ENCODE measurements at regions not wholly inside any gene's neighbourhood (a gene's known extent, or its start where the extent isn't known, plus 50 kb on each side); places are given as distances from the start of the nearest gene placed in this dataset.

- H4K20me1 ChIP-seq (ENCODE audit: insufficient read depth): no peaks in the 10 kb centered on the region
- no peaks in the 10 kb centered on the region for H3K36me3 ChIP-seq (ENCODE audit: insufficient read depth, low read length)
- no peaks in the 10 kb centered on the region for H3K27me3 ChIP-seq (ENCODE audit: insufficient read depth, low read depth, low read length)
- H3K9ac ChIP-seq (ENCODE audit: low read length): no peak overlapping the region
- no peak overlapping the region for H2AFZ ChIP-seq (ENCODE audit: low read depth, low read length)
- H3F3A ChIP-seq (ENCODE audit: insufficient read depth, low read length, poor library complexity, severe bottlenecking): no peaks in the 10 kb centered on the region
- H3K9me2 ChIP-seq (ENCODE audit: insufficient read depth, low read length): no peaks in the 10 kb centered on the region
- H3K9me3 ChIP-seq (ENCODE audit: low read length): no peaks in the 10 kb centered on the region
- H3K4me2 ChIP-seq (ENCODE audit: low read length): no peak overlapping the region
- H3K27ac ChIP-seq (ENCODE audit: low read length): no peak overlapping the region
- H3K4me3 ChIP-seq (ENCODE audit: low read length): no peak overlapping the region
- no peaks in the 10 kb centered on the region for H3K79me2 ChIP-seq (replicated peaks; ENCODE audit: insufficient read depth, low read length)
- TF ChIP-seq POLR2AphosphoS5 (IDR thresholded peaks at IDR 0.05) (no peak), CTCF (IDR thresholded peaks at IDR 0.05; ENCODE audit: poor library complexity, severe bottlenecking) (no peak), RAD21 (conservative IDR thresholded peaks at IDR 0.05) (no peak), EZH2 (IDR thresholded peaks at IDR 0.05; ENCODE audit: borderline replicate concordance, insufficient read depth, low read length, poor library complexity, severe bottlenecking) (no peak), TAF1 (IDR thresholded peaks at IDR 0.05; ENCODE audit: low read depth) (no peak), REST (IDR thresholded peaks at IDR 0.05; ENCODE audit: borderline replicate concordance) (no peak), MXI1 (conservative IDR thresholded peaks at IDR 0.05; ENCODE audit: poor library complexity, severe bottlenecking) (no peak), SMC3 (conservative IDR thresholded peaks at IDR 0.05; ENCODE audit: poor library complexity) (no peak), EP300 (conservative IDR thresholded peaks at IDR 0.05; ENCODE audit: poor library complexity, severe bottlenecking) (no peak)
Observed at GRCh38 chr1:30523055-30524020, 200.0 kb downstream of the MATN1 start.

DNA sequence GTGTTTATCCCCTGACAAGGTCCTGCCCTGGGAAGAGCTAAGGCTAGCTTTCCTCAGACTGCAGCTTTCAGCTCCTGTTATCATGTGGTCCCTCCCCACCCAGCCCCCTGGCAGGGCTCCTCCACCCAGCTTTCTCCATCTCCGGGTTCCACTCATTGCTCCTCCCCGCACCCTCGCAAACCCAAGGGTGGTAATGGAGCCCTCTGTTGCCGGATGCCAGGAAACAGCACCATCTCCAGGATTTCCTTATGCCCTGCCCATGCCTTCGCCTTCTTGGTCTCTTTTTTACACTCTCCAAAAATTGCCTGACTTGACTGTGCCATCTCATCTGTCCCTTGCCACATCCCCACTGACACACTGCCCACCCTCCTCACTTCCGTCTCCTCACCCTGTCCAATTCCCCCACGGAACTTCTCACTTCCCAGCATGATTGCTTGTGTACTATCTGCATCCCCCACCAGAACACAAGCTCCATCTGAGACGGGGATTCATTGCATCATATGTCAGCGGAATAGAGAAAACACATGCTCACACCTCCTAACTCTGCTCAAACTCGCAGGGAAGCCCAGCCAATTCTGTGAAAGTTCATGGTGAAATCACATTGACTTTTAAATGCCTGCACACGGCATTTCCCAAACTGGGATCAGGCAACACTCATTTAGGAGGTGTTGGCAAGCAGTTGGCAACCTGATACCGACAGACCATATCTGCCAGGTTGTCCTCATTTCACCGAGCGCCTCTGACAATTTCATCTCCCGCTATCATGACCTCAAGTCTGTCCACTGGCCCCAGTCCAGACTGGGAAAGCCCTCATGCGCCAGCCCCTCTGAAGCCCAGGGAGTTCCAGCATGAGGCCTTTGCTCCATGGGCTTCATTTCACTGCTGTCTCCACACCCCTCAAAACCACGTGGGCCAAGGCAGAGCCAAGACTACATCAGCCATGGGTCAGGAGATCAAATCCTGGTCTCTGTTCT, 201.1 kb downstream of the MATN1 start:
- no peak for TF ChIP-seq POLR2AphosphoS5 (IDR thresholded peaks at IDR 0.05)
- TF ChIP-seq SMC3 (conservative IDR thresholded peaks at IDR 0.05; ENCODE audit: poor library complexity): no peak
- no peak for TF ChIP-seq MXI1 (conservative IDR thresholded peaks at IDR 0.05; ENCODE audit: poor library complexity, severe bottlenecking)
- TF ChIP-seq EP300 (conservative IDR thresholded peaks at IDR 0.05; ENCODE audit: poor library complexity, severe bottlenecking): no peak
- TF ChIP-seq RAD21 (conservative IDR thresholded peaks at IDR 0.05): no peak
- no peak for TF ChIP-seq EZH2 (IDR thresholded peaks at IDR 0.05; ENCODE audit: borderline replicate concordance, insufficient read depth, low read length, poor library complexity, severe bottlenecking)
- no peak for TF ChIP-seq TAF1 (IDR thresholded peaks at IDR 0.05; ENCODE audit: low read depth)
- TF ChIP-seq REST (IDR thresholded peaks at IDR 0.05; ENCODE audit: borderline replicate concordance): no peak
- no peak for TF ChIP-seq CTCF (IDR thresholded peaks at IDR 0.05; ENCODE audit: poor library complexity, severe bottlenecking)

More for the DNA sequence above, 201.1 kb downstream of the MATN1 start:
- H3K9me3 ChIP-seq (ENCODE audit: low read length): no peaks in the 10 kb centered on the region
- no peaks in the 10 kb centered on the region for H3K27me3 ChIP-seq (ENCODE audit: insufficient read depth, low read depth, low read length)
- H3K9ac ChIP-seq (ENCODE audit: low read length): no peak overlapping the region
- no peak overlapping the region for H3K27ac ChIP-seq (ENCODE audit: low read length)
- no peaks in the 10 kb centered on the region for H3K36me3 ChIP-seq (ENCODE audit: insufficient read depth, low read length)
- no peaks in the 10 kb centered on the region for H3K9me2 ChIP-seq (ENCODE audit: insufficient read depth, low read length)
- H3F3A ChIP-seq (ENCODE audit: insufficient read depth, low read length, poor library complexity, severe bottlenecking): no peaks in the 10 kb centered on the region
- no peak overlapping the region for H3K4me3 ChIP-seq (ENCODE audit: low read length)
- H3K79me2 ChIP-seq (replicated peaks; ENCODE audit: insufficient read depth, low read length): no peaks in the 10 kb centered on the region
- H3K4me2 ChIP-seq (ENCODE audit: low read length): no peak overlapping the region
- no peak overlapping the region for H2AFZ ChIP-seq (ENCODE audit: low read depth, low read length)
- no peaks in the 10 kb centered on the region for H4K20me1 ChIP-seq (ENCODE audit: insufficient read depth)

Data from neural cell (in vitro differentiated cells).